Endothelial cell (in vitro differentiated cells): ENCODE measurements at regions not wholly inside any gene's neighbourhood (a gene's known extent, or its start where the extent isn't known, plus 50 kb on each side); places are given as distances from the start of the nearest gene placed in this dataset.

ENCODE experiments used
- DNase-seq: peaks from one replicate; pipeline ENCODE4 v3.0.0; 2021; ENCODE audit warnings: low spot score
- H3K27ac Mint-ChIP-seq: one replicate; pipeline ENCODE4 v1.8.0; 2021; ENCODE audit warnings: mixed read lengths, inconsistent platforms; ENCODE audit not compliant: unreplicated experiment
- H3K27me3 Mint-ChIP-seq: one replicate; pipeline ENCODE4 v1.8.0; 2021; ENCODE audit warnings: mild to moderate bottlenecking, moderate library complexity, mixed read lengths, inconsistent platforms; ENCODE audit not compliant: unreplicated experiment
- H3K36me3 Mint-ChIP-seq: one replicate; pipeline ENCODE4 v1.8.0; 2021; ENCODE audit warnings: mild to moderate bottlenecking, low read depth, mixed read lengths, inconsistent platforms; ENCODE audit not compliant: unreplicated experiment
- H3K4me1 Mint-ChIP-seq: one replicate; pipeline ENCODE4 v1.8.0; 2021; ENCODE audit warnings: mild to moderate bottlenecking, mixed read lengths, inconsistent platforms; ENCODE audit not compliant: unreplicated experiment
- H3K4me3 Mint-ChIP-seq: one replicate; pipeline ENCODE4 v1.8.0; 2021; ENCODE audit warnings: mild to moderate bottlenecking, mixed read lengths, inconsistent platforms; ENCODE audit not compliant: unreplicated experiment
- H3K9me3 Mint-ChIP-seq: one replicate; pipeline ENCODE4 v1.8.0; 2021; ENCODE audit warnings: mixed read lengths, inconsistent platforms; ENCODE audit not compliant: unreplicated experiment
- CTCF ChIP-seq: fragments of 200-600 bp; sonication (generic); IDR thresholded peaks from one replicate; pipeline ENCODE4 v1.5.0; 2021; ENCODE audit warnings: antibody characterized with exemption; ENCODE audit not compliant: unreplicated experiment

GRCh38 chr10:111432588-111432987 lies 355.8 kb downstream of the ADRA2A start:
- no peak for DNase-seq
- Mint-ChIP-seq H3K36me3 (no peaks in the 10 kb centered on the region), H3K4me3 (no peak overlapping the region), H3K27me3 (no peaks in the 10 kb centered on the region), H3K4me1 (no peaks in the 10 kb centered on the region), H3K27ac (no peak overlapping the region), H3K9me3 (no peaks in the 10 kb centered on the region)
- no peak for TF ChIP-seq CTCF

- Mint-ChIP-seq H3K4me3 (no peak overlapping the region), H3K4me1 (no peaks in the 10 kb centered on the region), H3K36me3 (peaks cover 3% of the 10 kb centered on the region), H3K27me3 (no peaks in the 10 kb centered on the region), H3K9me3 (no peaks in the 10 kb centered on the region), H3K27ac (no peak overlapping the region)
- DNase-seq, result no peak
- TF ChIP-seq CTCF, result no peak
These were observed 359.0 kb downstream of the ADRA2A start for GRCh38 chr10:111435871-111436270.

GRCh38 chr10:111439034-111439842 lies 362.4 kb downstream of the ADRA2A start:
- no peak overlapping the region for H3K27ac Mint-ChIP-seq
- H3K9me3 Mint-ChIP-seq, result no peaks in the 10 kb centered on the region

GRCh38 chr10:111440501-111440900 lies 363.7 kb downstream of the ADRA2A start:
- Mint-ChIP-seq H3K27ac (no peak overlapping the region), H3K9me3 (no peaks in the 10 kb centered on the region), H3K27me3 (no peaks in the 10 kb centered on the region), H3K4me3 (no peak overlapping the region), H3K4me1 (peaks cover 3% of the 10 kb centered on the region), H3K36me3 (peaks cover 7% of the 10 kb centered on the region)
- no peak for DNase-seq
- no peak for TF ChIP-seq CTCF

More at GRCh38 chr10:111439034-111439842, 362.4 kb downstream of the ADRA2A start:
- TF ChIP-seq CTCF, result no peak
- H3K4me3 Mint-ChIP-seq, result no peak overlapping the region
- no peak for DNase-seq
- H3K27me3 Mint-ChIP-seq, result no peaks in the 10 kb centered on the region
- peaks cover 7% of the 10 kb centered on the region for H3K36me3 Mint-ChIP-seq
- peaks cover 3% of the 10 kb centered on the region for H3K4me1 Mint-ChIP-seq

GRCh38 chr10:111445667-111446066 lies 368.8 kb downstream of the ADRA2A start:
- no peak for TF ChIP-seq CTCF
- Mint-ChIP-seq H3K4me1 (peaks cover 3% of the 10 kb centered on the region), H3K27ac (no peak overlapping the region), H3K36me3 (peaks cover 4% of the 10 kb centered on the region), H3K4me3 (no peak overlapping the region), H3K27me3 (no peaks in the 10 kb centered on the region), H3K9me3 (no peaks in the 10 kb centered on the region)
- no peak for DNase-seq
